HPDE6-E6E7 (cell line): ENCODE measurements at regions not wholly inside any gene's neighbourhood (a gene's known extent, or its start where the extent isn't known, plus 50 kb on each side); places are given as distances from the start of the nearest gene placed in this dataset.
A peak's percentile ranks its signal among the peaks of the same experiment; 100 is the strongest.

Source experiments
- DNase-seq: peaks from one replicate; pipeline ENCODE4 v3.0.0; 2011; ENCODE audit warnings: missing footprints; ENCODE audit errors: extremely low spot score

GRCh38 chr2:228864131-228864530, 407.0 kb downstream of the PID1 start:
- DNase-seq, result no peak

GRCh38 chr2:228860601-228861285, 410.3 kb downstream of the PID1 start:
- no peak for DNase-seq

- DNase-seq, result no peak
These were observed 417.9 kb downstream of the PID1 start for GRCh38 chr2:228853151-228853550.

- DNase-seq, result no peak
These were observed 422.4 kb downstream of the PID1 start for GRCh38 chr2:228848638-228849037.

GRCh38 chr2:228847684-228848083, 423.4 kb downstream of the PID1 start:
- no peak for DNase-seq

GRCh38 chr2:228846161-228846560, 424.9 kb downstream of the PID1 start:
- no peak for DNase-seq

- DNase-seq, result no peak
These were observed 425.7 kb downstream of the PID1 start for GRCh38 chr2:228845162-228845925.

- no peak for DNase-seq
These were observed 429.2 kb downstream of the PID1 start for GRCh38 chr2:228841877-228842276.

- DNase-seq, result no peak
These were observed 429.6 kb downstream of the PID1 start for GRCh38 chr2:228841475-228841874.

- no peak for DNase-seq
These were observed 430.4 kb downstream of the PID1 start for GRCh38 chr2:228840743-228841114.

- DNase-seq, result no peak
These were observed 430.9 kb downstream of the PID1 start for GRCh38 chr2:228840113-228840742.

GRCh38 chr2:228839421-228839876, 431.6 kb downstream of the PID1 start:
- no peak for DNase-seq

GRCh38 chr2:228838819-228839218, 432.3 kb downstream of the PID1 start:
- DNase-seq, result no peak

GRCh38 chr2:228828397-228828796, 442.7 kb downstream of the PID1 start:
- no peak for DNase-seq

GRCh38 chr2:228827056-228827700, 443.9 kb downstream of the PID1 start:
- peak; percentile 3 for DNase-seq

GRCh38 chr2:228819701-228820100, 451.4 kb downstream of the PID1 start:
- no peak for DNase-seq

GRCh38 chr2:228802181-228803071, 468.7 kb downstream of the PID1 start:
- DNase-seq, result no peak

- DNase-seq, result no peak
These were observed 469.6 kb downstream of the PID1 start for GRCh38 chr2:228801451-228801850.

GRCh38 chr2:228799208-228799588, 471.9 kb downstream of the PID1 start:
- no peak for DNase-seq

- no peak for DNase-seq
These were observed 472.5 kb downstream of the PID1 start for GRCh38 chr2:228798458-228799207.

GRCh38 chr2:228796386-228796785, 474.7 kb downstream of the PID1 start:
- no peak for DNase-seq
